K562 (cell line): ENCODE measurements at regions not wholly inside any gene's neighbourhood (a gene's known extent, or its start where the extent isn't known, plus 50 kb on each side); places are given as distances from the start of the nearest gene placed in this dataset.

Experiments
- ATAC-seq: fragments of 200-7000 bp; cut with Tn5 transposase; 3 replicates; pipeline ENCODE4 v1.9.1; 2020; ENCODE audit warnings: moderate library complexity
- BruUV-seq: library from RNA; stranded (reverse); fragments of 400-500 nt; replicated peaks from 2 replicates; lab custom pipeline; 2021; lab: Mats Ljungman, UMichigan
- CTCF ChIA-PET: fragments of 300-600 bp; formaldehyde crosslinking; extraction: SDS; loops from one replicate; lab custom pipeline; 2021; ENCODE audit warnings: low intra/inter-chr PET ratio; lab: Yijun Ruan, JAX
- POLR2A ChIA-PET: fragments of 300-600, 350-650 bp; sonication (Branson Sonifier 250); formaldehyde crosslinking; extraction: SDS; loops from one replicate; lab custom pipeline; 2021; ENCODE audit warnings: antibody characterized with exemption, inconsistent platforms; lab: Yijun Ruan, JAX
- DNase-seq, 4 experiments: peaks; one replicate each; pipeline versions ENCODE4 v3.0.0 to v3.0.0-alpha.2; 2011 to 2018; ENCODE audit warnings: low spot score in 3 of 4, mixed read lengths in 3 of 4; ENCODE audit errors: extremely low read depth in 1 of 4
- FAIRE-seq: peaks from 2 replicates; lab custom pipeline; 2011; peaks lifted over from hg19 to GRCh38; lab: Jason Lieb, UNC
- H2AFZ ChIP-seq: 2 replicates; pipeline ENCODE4 v1.6.0; 2011; ENCODE audit warnings: low read depth, low read length, control low read depth, inconsistent platforms
- H3K27ac ChIP-seq: fragments of 200-600 bp; 3 replicates; pipeline ENCODE4 v1.8.0; 2011; ENCODE audit warnings: low read depth, mild to moderate bottlenecking, control low read depth, inconsistent platforms, low read length, moderate library complexity, mixed read lengths; ENCODE audit errors: extremely low read depth
- H3K27me3 ChIP-seq, 2 experiments: fragments of 300-600 bp in 1 of 2; 2 replicates in 1 of 2; 3 replicates in 1 of 2; pipeline versions ENCODE4 v1.6.0 to v1.8.0; 2011; ENCODE audit warnings: inconsistent platforms in 2 of 2, low read length in 2 of 2, mild to moderate bottlenecking in 1 of 2, mixed read lengths in 1 of 2, moderate library complexity in 1 of 2; ENCODE audit not compliant: control insufficient read depth in 2 of 2, insufficient read depth in 2 of 2
- H3K36me3 ChIP-seq: fragments of 300-600 bp; 3 replicates; pipeline ENCODE4 v1.8.0; 2011; ENCODE audit warnings: mild to moderate bottlenecking, low read length, inconsistent platforms; ENCODE audit not compliant: control insufficient read depth, insufficient read depth
- H3K4me1 ChIP-seq, 2 experiments: fragments of 200-600 bp in 1 of 2; replicated peaks in 1 of 2; 2 replicates in 1 of 2; 3 replicates in 1 of 2; pipeline versions ENCODE4 v1.5.1 to v1.8.0; 2011; ENCODE audit warnings: inconsistent platforms in 2 of 2, low read length in 2 of 2, mild to moderate bottlenecking in 1 of 2, mixed read lengths in 1 of 2, moderate library complexity in 1 of 2; ENCODE audit not compliant: control insufficient read depth in 2 of 2, insufficient read depth in 2 of 2
- H3K4me2 ChIP-seq: 2 replicates; pipeline ENCODE4 v1.6.1; 2011; ENCODE audit warnings: low read length, control low read depth, inconsistent platforms, mixed read lengths; ENCODE audit not compliant: insufficient read depth
- H3K4me3 ChIP-seq: fragments of 200-600 bp; sonication (generic), shearing (Covaris generic); 2 replicates; pipeline ENCODE4 v1.5.1; 2016; ENCODE audit warnings: control low read depth, inconsistent platforms
- H3K79me2 ChIP-seq: fragments of 200-600 bp; 3 replicates; pipeline ENCODE4 v1.8.0; 2011; ENCODE audit warnings: low read length, inconsistent platforms; ENCODE audit not compliant: control insufficient read depth, insufficient read depth
- H3K9ac ChIP-seq, 2 experiments: 2 replicates each; pipeline versions ENCODE4 v1.6.0 to v1.6.1; 2011; ENCODE audit warnings: low read depth in 2 of 2, low read length in 2 of 2, control low read depth in 1 of 2, inconsistent platforms in 1 of 2, mild to moderate bottlenecking in 1 of 2, mixed read lengths in 1 of 2; ENCODE audit not compliant: insufficient read depth in 1 of 2
- H3K9me1 ChIP-seq: one replicate; pipeline ENCODE4 v1.6.0; 2011; ENCODE audit warnings: inconsistent platforms, mild to moderate bottlenecking, low read length, moderate library complexity; ENCODE audit not compliant: control insufficient read depth, insufficient read depth
- H3K9me3 ChIP-seq: replicated peaks from 2 replicates; pipeline ENCODE4 v1.5.1; 2011; ENCODE audit warnings: low read depth, low read length, inconsistent platforms; ENCODE audit not compliant: control insufficient read depth, insufficient read depth
- H4K20me1 ChIP-seq: replicated peaks from 2 replicates; pipeline ENCODE4 v1.6.1; 2011; ENCODE audit warnings: low read length, inconsistent platforms, mixed read lengths; ENCODE audit not compliant: control insufficient read depth, insufficient read depth
- CBX1 ChIP-seq: sonication (generic); IDR thresholded peaks from 2 replicates; pipeline ENCODE4 v1.6.1; 2016; ENCODE audit warnings: antibody characterized with exemption, low read depth, mild to moderate bottlenecking
- DNMT1 ChIP-seq: fragments of 450-650 bp; IDR thresholded peaks from 2 replicates; pipeline ENCODE4 v1.6.1; 2016; ENCODE audit warnings: antibody characterized with exemption, mild to moderate bottlenecking
- NCOA6 ChIP-seq: fragments of 450-650 bp; IDR thresholded peaks from 2 replicates; pipeline ENCODE4 v1.6.1; 2017; ENCODE audit warnings: mild to moderate bottlenecking
- PHF21A ChIP-seq: fragments of 450-650 bp; IDR thresholded peaks from 2 replicates; pipeline ENCODE4 v1.6.1; 2017; ENCODE audit warnings: low read depth, borderline replicate concordance
- RBM14 ChIP-seq: fragments of 200-400 bp; formaldehyde crosslinking; IDR thresholded peaks from 2 replicates; pipeline ENCODE4 v1.6.1; 2018; ENCODE audit warnings: low read depth, mild to moderate bottlenecking, low read length, moderate library complexity, borderline replicate concordance; ENCODE audit not compliant: insufficient read depth
- RFX7 ChIP-seq: fragments of 250-450 bp; sonication (Bioruptor Pico); IDR thresholded peaks from 2 replicates; pipeline ENCODE4 v1.5.1; 2021; ENCODE audit warnings: mild to moderate bottlenecking
- SRSF3 ChIP-seq: fragments of 200-400 bp; formaldehyde crosslinking; IDR thresholded peaks from 2 replicates; pipeline ENCODE4 v1.6.1; 2016; ENCODE audit warnings: mild to moderate bottlenecking, low read length, moderate library complexity; ENCODE audit not compliant: insufficient read depth
- ZBTB17 ChIP-seq: fragments of 450-650 bp; formaldehyde crosslinking; IDR thresholded peaks from 2 replicates; pipeline ENCODE4 v1.4.0; 2020; ENCODE audit warnings: mild to moderate bottlenecking
- ZC3H8 ChIP-seq: fragments of 450-650 bp; IDR thresholded peaks from 2 replicates; pipeline ENCODE4 v1.6.1; 2017
- ZNF124 ChIP-seq: sonication (generic); formaldehyde crosslinking; IDR thresholded peaks from 2 replicates; pipeline ENCODE4 v1.8.1; 2022; ENCODE audit warnings: missing genetic modification reagents
- ZNF224 ChIP-seq: sonication (generic); formaldehyde crosslinking; IDR thresholded peaks from 2 replicates; pipeline ENCODE4 v1.8.0; 2022; ENCODE audit warnings: mild to moderate bottlenecking, missing genetic modification reagents
- ZNF239 ChIP-seq: fragments of 250-450 bp; sonication (Bioruptor Pico); IDR thresholded peaks from 2 replicates; pipeline ENCODE4 v1.4.0; 2020; ENCODE audit warnings: mild to moderate bottlenecking
- WGBS: fragments of 100-300 bp; shearing (Covaris generic); methylation state at CpG from one replicate; pipeline ENCODE4 v1.1.6; 2016; ENCODE audit warnings: low coverage, mixed read lengths; ENCODE audit not compliant: insufficient coverage; ENCODE audit errors: missing lambda C conversion rate; 5-methylcytosine and 5-hydroxymethylcytosine counted together
- in situ Hi-C: fragments of 300-500 bp; cut with MboI; formaldehyde crosslinking; loops from 4 replicates; pipeline ENCODE4 v1.15.0; 2018; ENCODE audit warnings: inconsistent platforms, mixed read lengths
- intact Hi-C: fragments of 100-400 bp; cut with micrococcal nuclease; formaldehyde crosslinking; loops from 2 replicates; pipeline ENCODE4 v1.14.2; 2022
- TF ChIP-seq, protein P1 (sequence below): sonication (generic); formaldehyde crosslinking; IDR thresholded peaks from 2 replicates; pipeline ENCODE4 v1.8.1; 2023; ENCODE audit warnings: mild to moderate bottlenecking, missing genetic modification reagents
- TF ChIP-seq, protein P2 (sequence below): fragments of 250-450 bp; sonication (Bioruptor Pico); IDR thresholded peaks from 2 replicates; pipeline ENCODE4 v1.4.0; 2020
- TF ChIP-seq, protein P3 (sequence below): fragments of 450-650 bp; formaldehyde crosslinking; conservative IDR thresholded peaks from 2 replicates; pipeline ENCODE4 v1.4.0; 2022; ENCODE audit warnings: mild to moderate bottlenecking, missing genetic modification characterization

DNA sequence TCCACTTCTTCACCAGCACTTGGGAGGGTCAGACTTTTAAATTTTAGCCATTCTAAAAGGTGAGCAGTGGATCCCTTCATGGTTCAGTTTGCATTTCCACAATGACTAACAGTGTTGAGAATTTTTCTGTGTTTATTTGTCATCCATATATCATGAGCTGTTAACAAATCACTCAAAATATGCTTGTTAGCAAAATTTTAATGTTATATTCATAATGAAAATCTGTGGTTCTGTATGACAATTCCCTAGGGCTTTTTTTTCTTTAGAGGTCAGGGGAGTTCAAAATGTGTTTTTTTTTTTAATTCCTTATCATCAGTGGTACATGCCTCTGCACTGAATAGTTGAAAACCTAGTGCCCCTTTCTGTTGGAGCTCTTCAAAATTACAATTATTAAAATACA, 682.2 kb upstream of the ADGRL2 start (continued):
- TF ChIP-seq ZNF224 (CRISPR knock-in tag) = no peak
- TF ChIP-seq NCOA6 = no peak

DNA sequence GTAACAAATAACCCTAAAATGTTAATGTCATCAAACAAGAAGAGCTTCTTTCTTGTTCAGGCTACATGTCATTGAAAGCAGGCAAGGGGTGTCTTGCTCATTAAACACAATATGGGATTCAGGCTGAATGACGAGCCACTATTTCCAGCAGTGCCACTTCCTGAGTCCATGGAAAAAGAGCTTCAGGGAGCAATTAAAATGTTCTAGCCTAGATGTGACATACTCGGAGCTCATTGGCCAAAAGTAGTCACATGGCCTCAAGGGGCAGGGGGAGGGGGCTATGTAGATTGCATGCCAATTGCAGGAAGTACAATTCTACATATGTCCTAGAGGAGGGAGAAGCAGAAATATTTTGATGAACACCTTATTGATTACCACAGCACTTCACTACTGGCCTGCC, 685.3 kb upstream of the ADGRL2 start:
- H3K79me2 ChIP-seq = no peaks in the 10 kb centered on the region
- H3K4me1 ChIP-seq = no peaks in the 10 kb centered on the region
- no TSS peak for BruUV-seq
- intact Hi-C loops (no loop called here), in situ Hi-C loops (no loop called here)
- no peak overlapping the region for H3K9ac ChIP-seq
- FAIRE-seq (no peak), ATAC-seq (no peak), DNase-seq (no peak)
- POLR2A ChIA-PET = no interaction called here
- 0% methylated on average over 2 of the region's 2 CpGs for WGBS
- no peak overlapping the region for H2AFZ ChIP-seq
- H3K36me3 ChIP-seq = no peaks in the 10 kb centered on the region
- TF ChIP-seq RFX7 = no peak
- TF ChIP-seq CBX1 = no peak
- no peak for TF ChIP-seq ZNF124
- TF ChIP-seq SRSF3 = no peak
- no peak for TF ChIP-seq PHF21A
- TF ChIP-seq ZNF239 (CRISPR knock-in tag) = no peak
- no peak for TF ChIP-seq ZC3H8
- TF ChIP-seq, protein P1, sequence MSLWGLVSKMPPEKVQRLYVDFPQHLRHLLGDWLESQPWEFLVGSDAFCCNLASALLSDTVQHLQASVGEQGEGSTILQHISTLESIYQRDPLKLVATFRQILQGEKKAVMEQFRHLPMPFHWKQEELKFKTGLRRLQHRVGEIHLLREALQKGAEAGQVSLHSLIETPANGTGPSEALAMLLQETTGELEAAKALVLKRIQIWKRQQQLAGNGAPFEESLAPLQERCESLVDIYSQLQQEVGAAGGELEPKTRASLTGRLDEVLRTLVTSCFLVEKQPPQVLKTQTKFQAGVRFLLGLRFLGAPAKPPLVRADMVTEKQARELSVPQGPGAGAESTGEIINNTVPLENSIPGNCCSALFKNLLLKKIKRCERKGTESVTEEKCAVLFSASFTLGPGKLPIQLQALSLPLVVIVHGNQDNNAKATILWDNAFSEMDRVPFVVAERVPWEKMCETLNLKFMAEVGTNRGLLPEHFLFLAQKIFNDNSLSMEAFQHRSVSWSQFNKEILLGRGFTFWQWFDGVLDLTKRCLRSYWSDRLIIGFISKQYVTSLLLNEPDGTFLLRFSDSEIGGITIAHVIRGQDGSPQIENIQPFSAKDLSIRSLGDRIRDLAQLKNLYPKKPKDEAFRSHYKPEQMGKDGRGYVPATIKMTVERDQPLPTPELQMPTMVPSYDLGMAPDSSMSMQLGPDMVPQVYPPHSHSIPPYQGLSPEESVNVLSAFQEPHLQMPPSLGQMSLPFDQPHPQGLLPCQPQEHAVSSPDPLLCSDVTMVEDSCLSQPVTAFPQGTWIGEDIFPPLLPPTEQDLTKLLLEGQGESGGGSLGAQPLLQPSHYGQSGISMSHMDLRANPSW (CRISPR knock-in tag) = no peak
- no peak for TF ChIP-seq ZBTB17
- TF ChIP-seq, protein P2, sequence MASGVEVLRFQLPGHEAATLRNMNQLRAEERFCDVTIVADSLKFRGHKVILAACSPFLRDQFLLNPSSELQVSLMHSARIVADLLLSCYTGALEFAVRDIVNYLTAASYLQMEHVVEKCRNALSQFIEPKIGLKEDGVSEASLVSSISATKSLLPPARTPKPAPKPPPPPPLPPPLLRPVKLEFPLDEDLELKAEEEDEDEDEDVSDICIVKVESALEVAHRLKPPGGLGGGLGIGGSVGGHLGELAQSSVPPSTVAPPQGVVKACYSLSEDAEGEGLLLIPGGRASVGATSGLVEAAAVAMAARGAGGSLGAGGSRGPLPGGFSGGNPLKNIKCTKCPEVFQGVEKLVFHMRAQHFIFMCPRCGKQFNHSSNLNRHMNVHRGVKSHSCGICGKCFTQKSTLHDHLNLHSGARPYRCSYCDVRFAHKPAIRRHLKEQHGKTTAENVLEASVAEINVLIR (CRISPR knock-in tag) = no peak
- TF ChIP-seq DNMT1 = no peak
- TF ChIP-seq RBM14 = no peak
- TF ChIP-seq, protein P3, sequence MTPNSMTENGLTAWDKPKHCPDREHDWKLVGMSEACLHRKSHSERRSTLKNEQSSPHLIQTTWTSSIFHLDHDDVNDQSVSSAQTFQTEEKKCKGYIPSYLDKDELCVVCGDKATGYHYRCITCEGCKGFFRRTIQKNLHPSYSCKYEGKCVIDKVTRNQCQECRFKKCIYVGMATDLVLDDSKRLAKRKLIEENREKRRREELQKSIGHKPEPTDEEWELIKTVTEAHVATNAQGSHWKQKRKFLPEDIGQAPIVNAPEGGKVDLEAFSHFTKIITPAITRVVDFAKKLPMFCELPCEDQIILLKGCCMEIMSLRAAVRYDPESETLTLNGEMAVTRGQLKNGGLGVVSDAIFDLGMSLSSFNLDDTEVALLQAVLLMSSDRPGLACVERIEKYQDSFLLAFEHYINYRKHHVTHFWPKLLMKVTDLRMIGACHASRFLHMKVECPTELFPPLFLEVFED (CRISPR knock-in tag) = no peak
- no peaks in the 10 kb centered on the region for H3K9me1 ChIP-seq
- H3K4me3 ChIP-seq = no peak overlapping the region
- no peaks in the 10 kb centered on the region for H3K9me3 ChIP-seq
- no peaks in the 10 kb centered on the region for H4K20me1 ChIP-seq
- no peak overlapping the region for H3K4me2 ChIP-seq
- CTCF ChIA-PET = no interaction called here
- H3K27me3 ChIP-seq = no peaks in the 10 kb centered on the region
- no peak overlapping the region for H3K27ac ChIP-seq
